ENCODE measurements at regions not wholly inside any gene's neighbourhood (a gene's known extent, or its start where the extent isn't known, plus 50 kb on each side); places are given as distances from the start of the nearest gene placed in this dataset.

GRCh38 chr1:93744299-93744988, 62.8 kb upstream of the BCAR3 start:
- TF ChIP-seq CTCF (IDR thresholded peaks at IDR 0.05) = no peak
- no peak for TF ChIP-seq POLR2A (IDR thresholded peaks at IDR 0.05)

All from heart left ventricle (tissue), 13 donors.